Heart left ventricle (tissue), 13 donors: ENCODE measurements at regions not wholly inside any gene's neighbourhood (a gene's known extent, or its start where the extent isn't known, plus 50 kb on each side); places are given as distances from the start of the nearest gene placed in this dataset.

Source experiments
- CTCF ChIP-seq, 12 donors: fragments of 200-600 bp; sonication (generic) in 4 of 12; IDR thresholded peaks; one replicate each; pipeline versions ENCODE4 v1.5.0 to v1.8.0; 2018 to 2022; ENCODE audit warnings: antibody characterized with exemption in 12 of 12, mild to moderate bottlenecking in 5 of 12
- POLR2A ChIP-seq, 2 donors: fragments of 450-650 bp; IDR thresholded peaks; one replicate each; pipeline ENCODE4 v1.6.1; 2017; ENCODE audit warnings: antibody characterized with exemption in 2 of 2, mild to moderate bottlenecking in 2 of 2, moderate library complexity in 2 of 2
- donor health status: ischemic (EF 13 %, LVEDD 7.1; RV severe dilation, severe dysfunction).
- donor health status: DM: no; HTN: yes; CAD: no.
- donor health status: DM: no; HTN: no; CAD: no.
- donor health status: ischemic (EF 25% LVEDD 6.9; RV normal size, moderate dysfunction).
- donor health status: ischemic (EF 25% LVEDD 5.7; RV mildly dilated, moderate dysfunction).
- donor health status: ischemic (EF 35%, LVEDD 5.7; RV mildly dilated, moderate dysfunction).
- donor health status: nonischemic (EF 11% LVEDD 7.7; RV severe dilation, severe dysfunction).
- donor health status: DM: yes; HTN: yes; CAD: no.
- donor health status: PGD.
- donor health status: ischemic (EF 29% LVEDD 5.4; RV normal size, mild dysfunction).
- donor health status: nonischemic (EF 23%, LVEDD 6.1; RV moderate dilation, normal function).

DNA sequence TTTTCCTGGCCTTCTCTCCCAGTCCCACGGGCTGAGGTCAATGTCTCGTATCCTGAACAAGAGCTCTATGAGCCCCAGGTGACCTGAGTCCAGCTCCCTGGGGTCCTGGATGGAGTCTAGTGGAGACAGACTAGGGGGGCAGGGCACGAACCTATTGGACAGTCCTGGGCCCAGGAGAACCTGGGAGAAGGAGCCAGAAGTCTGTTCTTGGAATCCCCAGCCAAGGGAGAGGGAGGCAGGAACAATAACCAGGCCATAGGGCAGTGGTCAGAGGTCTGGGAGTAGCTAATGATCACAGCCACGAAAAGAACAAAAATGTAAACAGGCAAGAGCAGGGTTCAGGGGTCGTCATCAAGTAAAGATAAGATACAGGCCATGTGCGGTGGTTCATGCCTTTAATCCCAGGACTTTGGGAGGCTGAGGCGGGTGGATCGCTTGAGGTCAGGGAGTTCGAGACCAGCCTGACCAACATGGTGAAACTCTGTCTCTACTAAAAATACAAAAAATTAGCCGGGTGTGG lies 60.8 kb downstream of the COPRS start:
- no peak for TF ChIP-seq POLR2A (IDR thresholded peaks at IDR 0.05)
- TF ChIP-seq CTCF (IDR thresholded peaks at IDR 0.05) = no peak
